ENCODE measurements at regions not wholly inside any gene's neighbourhood (a gene's known extent, or its start where the extent isn't known, plus 50 kb on each side); places are given as distances from the start of the nearest gene placed in this dataset.

- TF ChIP-seq CTCF (conservative IDR thresholded peaks at IDR 0.05) (no peak), EZH2 (IDR thresholded peaks at IDR 0.05; ENCODE audit: low read depth) (no peak)
These were observed 81.6 kb upstream of the SCAF8 start for GRCh38 chr6:154651656-154652055.
